Endothelial cell of umbilical vein (primary cell): ENCODE measurements at regions not wholly inside any gene's neighbourhood (a gene's known extent, or its start where the extent isn't known, plus 50 kb on each side); places are given as distances from the start of the nearest gene placed in this dataset.

ENCODE experiments used
- BruUV-seq: library from RNA; stranded (reverse); fragments of 400-500 nt; replicated peaks from 2 replicates; lab custom pipeline; 2021; lab: Mats Ljungman, UMichigan
- CTCF ChIA-PET: fragments of 300-600, 350-600 bp; sonication (Branson Sonifier 250); formaldehyde crosslinking; loops from one replicate; lab custom pipeline; 2021; ENCODE audit warnings: antibody characterized with exemption, inconsistent platforms; lab: Charles Lee
- POLR2A ChIA-PET: fragments of 300-600, 350-600 bp; sonication (Branson Sonifier 250); formaldehyde crosslinking; loops from one replicate; lab custom pipeline; 2021; ENCODE audit warnings: antibody characterized with exemption, inconsistent platforms; lab: Charles Lee
- DNase-seq: peaks from one replicate; pipeline ENCODE4 v3.0.0-alpha.2; 2011; ENCODE audit warnings: low read depth, low spot score
- FAIRE-seq: peaks from 2 replicates; lab custom pipeline; 2011; peaks lifted over from hg19 to GRCh38; lab: Jason Lieb, UNC
- H2AFZ ChIP-seq: 2 replicates; pipeline ENCODE4 v1.6.0; 2012; ENCODE audit warnings: low read depth, low read length, control low read depth, inconsistent platforms
- H3K27ac ChIP-seq: 2 replicates; pipeline ENCODE4 v1.5.1; 2011; ENCODE audit warnings: low read depth, mild to moderate bottlenecking, control low read depth, low read length, moderate library complexity; ENCODE audit not compliant: insufficient read depth
- H3K27me3 ChIP-seq, 2 experiments: 2 replicates each; pipeline versions ENCODE4 v1.6.0 to v1.6.1; 2011; ENCODE audit warnings: low read length in 2 of 2, mixed read lengths in 1 of 2; ENCODE audit not compliant: control insufficient read depth in 2 of 2, insufficient read depth in 2 of 2
- H3K36me3 ChIP-seq, 2 experiments: 2 replicates in 1 of 2; 3 replicates in 1 of 2; pipeline ENCODE4 v1.5.1; 2011; ENCODE audit warnings: low read length in 2 of 2, mild to moderate bottlenecking in 1 of 2, moderate library complexity in 1 of 2; ENCODE audit not compliant: control insufficient read depth in 2 of 2, insufficient read depth in 2 of 2; ENCODE audit errors: extremely low read depth in 1 of 2
- H3K4me1 ChIP-seq: 3 replicates; pipeline ENCODE4 v1.5.1; 2011; ENCODE audit warnings: mild to moderate bottlenecking, low read length; ENCODE audit not compliant: control insufficient read depth, insufficient read depth; ENCODE audit errors: extremely low read depth
- H3K4me2 ChIP-seq: 2 replicates; pipeline ENCODE4 v1.6.1; 2011; ENCODE audit warnings: low read length, control low read depth, mixed read lengths; ENCODE audit not compliant: insufficient read depth
- H3K4me3 ChIP-seq, 3 experiments: fragments of 200-600 bp in 1 of 3; sonication (generic), shearing (Covaris generic) in 1 of 3; replicated peaks in 1 of 3; 2 replicates each; pipeline ENCODE4 v1.5.1; 2011 to 2016; ENCODE audit warnings: control low read depth in 3 of 3, low read length in 3 of 3, mild to moderate bottlenecking in 2 of 3, inconsistent platforms in 1 of 3, low read depth in 1 of 3, moderate library complexity in 1 of 3; ENCODE audit not compliant: insufficient read depth in 1 of 3
- H3K79me2 ChIP-seq: 2 replicates; pipeline ENCODE4 v1.6.0; 2012; ENCODE audit warnings: low read length, inconsistent platforms; ENCODE audit not compliant: control insufficient read depth, insufficient read depth
- H3K9ac ChIP-seq: replicated peaks from 2 replicates; pipeline ENCODE3; 2011; ENCODE audit warnings: low read length, control low read depth; ENCODE audit not compliant: insufficient read depth; ENCODE audit errors: extremely low read depth
- H3K9me1 ChIP-seq: replicated peaks from 3 replicates; pipeline ENCODE4 v1.6.0; 2011; ENCODE audit warnings: mild to moderate bottlenecking, low read length; ENCODE audit not compliant: control insufficient read depth, insufficient read depth; ENCODE audit errors: extremely low read depth
- H3K9me3 ChIP-seq: replicated peaks from 2 replicates; pipeline ENCODE4 v1.5.1; 2012; ENCODE audit warnings: low read length, inconsistent platforms; ENCODE audit not compliant: control insufficient read depth, insufficient read depth
- H4K20me1 ChIP-seq: replicated peaks from 2 replicates; pipeline ENCODE3; 2011; ENCODE audit warnings: mild to moderate bottlenecking, low read length; ENCODE audit not compliant: control insufficient read depth, insufficient read depth; ENCODE audit errors: extremely low read depth
- EZH2 ChIP-seq: IDR thresholded peaks from 2 replicates; pipeline ENCODE4 v1.6.1; 2012; ENCODE audit warnings: borderline replicate concordance, low read depth, mild to moderate bottlenecking, moderate library complexity, low read length, inconsistent platforms; ENCODE audit not compliant: severe bottlenecking
- FOS ChIP-seq: IDR thresholded peaks from 2 replicates; pipeline ENCODE4 v1.6.1; 2011; ENCODE audit warnings: mild to moderate bottlenecking, low read length, moderate library complexity, borderline replicate concordance; ENCODE audit not compliant: insufficient read depth
- GATA2 ChIP-seq: IDR thresholded peaks from 2 replicates; pipeline ENCODE4 v1.7.0; 2011; ENCODE audit warnings: low read depth, mild to moderate bottlenecking, moderate library complexity, mixed read lengths, low read length; ENCODE audit not compliant: insufficient read length, insufficient read depth
- JUN ChIP-seq: IDR thresholded peaks from 2 replicates; pipeline ENCODE4 v1.6.1; 2011; ENCODE audit warnings: borderline replicate concordance, low read depth; ENCODE audit not compliant: insufficient read length, insufficient read depth
- MYC ChIP-seq: IDR thresholded peaks from one replicate; pipeline ENCODE4 v1.6.1; 2011; ENCODE audit warnings: mild to moderate bottlenecking, low read depth, low read length
- POLR2A ChIP-seq: IDR thresholded peaks from 2 replicates; pipeline ENCODE4 v1.6.1; 2012; ENCODE audit warnings: low read depth, mild to moderate bottlenecking, control low read depth, low read length
- POLR2AphosphoS5 ChIP-seq: IDR thresholded peaks from 2 replicates; pipeline ENCODE4 v1.6.1; 2012; ENCODE audit warnings: low read depth, mild to moderate bottlenecking, control low read depth, low read length, moderate library complexity; ENCODE audit not compliant: insufficient read depth
- dilution Hi-C: fragments of 300-500 bp; cut with MboI; formaldehyde crosslinking; loops from one replicate; pipeline ENCODE4 v1.15.0; 2019; ENCODE audit warnings: low sequenced_read_pairs; ENCODE audit not compliant: extremely low pct_ligation_motif_present
- intact Hi-C: fragments of 100-400 bp; cut with micrococcal nuclease; formaldehyde crosslinking; loops from one replicate; pipeline ENCODE4 v1.10.0; 2022
- TF ChIP-seq, protein P1 (sequence below), 2 donors: IDR thresholded peaks; 1 replicate in 1 of 2; 2 replicates in 1 of 2; pipeline ENCODE4 v1.5.1; 2011; ENCODE audit warnings: low read length in 2 of 2, mild to moderate bottlenecking in 2 of 2, moderate library complexity in 2 of 2, control low read depth in 1 of 2, inconsistent platforms in 1 of 2, low read depth in 1 of 2; ENCODE audit not compliant: insufficient read depth in 1 of 2; ENCODE audit errors: extremely low read depth in 1 of 2
- TF ChIP-seq, protein P2 (sequence below): IDR thresholded peaks from 2 replicates; pipeline ENCODE4 v1.6.1; 2011; ENCODE audit not compliant: insufficient read depth, insufficient read length

DNA sequence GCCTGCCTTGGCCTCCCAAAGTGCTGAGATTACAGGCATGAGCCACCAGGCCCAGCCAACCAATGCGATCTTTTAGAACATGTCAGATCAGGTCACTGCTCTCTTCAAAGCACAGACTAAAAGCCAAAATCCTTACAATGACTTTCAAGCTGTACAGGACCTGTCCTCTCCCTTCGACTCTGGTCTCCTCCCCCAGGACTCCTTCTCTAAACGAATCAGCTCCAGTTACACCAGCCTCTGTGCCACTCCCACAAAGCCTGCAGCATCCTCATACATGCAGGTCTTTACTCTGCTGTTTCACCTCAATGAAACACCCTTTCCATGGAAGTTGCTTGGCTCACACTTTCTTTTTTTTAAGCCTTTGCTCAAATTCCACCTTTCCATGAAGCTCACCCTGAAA, 436.0 kb downstream of the METTL4 start:
- TF ChIP-seq EZH2 (no peak), GATA2 (no peak), POLR2AphosphoS5 (no peak), JUN (no peak), FOS (no peak), MYC (no peak), POLR2A (no peak)
- TF ChIP-seq, protein P1, sequence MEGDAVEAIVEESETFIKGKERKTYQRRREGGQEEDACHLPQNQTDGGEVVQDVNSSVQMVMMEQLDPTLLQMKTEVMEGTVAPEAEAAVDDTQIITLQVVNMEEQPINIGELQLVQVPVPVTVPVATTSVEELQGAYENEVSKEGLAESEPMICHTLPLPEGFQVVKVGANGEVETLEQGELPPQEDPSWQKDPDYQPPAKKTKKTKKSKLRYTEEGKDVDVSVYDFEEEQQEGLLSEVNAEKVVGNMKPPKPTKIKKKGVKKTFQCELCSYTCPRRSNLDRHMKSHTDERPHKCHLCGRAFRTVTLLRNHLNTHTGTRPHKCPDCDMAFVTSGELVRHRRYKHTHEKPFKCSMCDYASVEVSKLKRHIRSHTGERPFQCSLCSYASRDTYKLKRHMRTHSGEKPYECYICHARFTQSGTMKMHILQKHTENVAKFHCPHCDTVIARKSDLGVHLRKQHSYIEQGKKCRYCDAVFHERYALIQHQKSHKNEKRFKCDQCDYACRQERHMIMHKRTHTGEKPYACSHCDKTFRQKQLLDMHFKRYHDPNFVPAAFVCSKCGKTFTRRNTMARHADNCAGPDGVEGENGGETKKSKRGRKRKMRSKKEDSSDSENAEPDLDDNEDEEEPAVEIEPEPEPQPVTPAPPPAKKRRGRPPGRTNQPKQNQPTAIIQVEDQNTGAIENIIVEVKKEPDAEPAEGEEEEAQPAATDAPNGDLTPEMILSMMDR (IDR thresholded peaks at IDR 0.05; ENCODE audit: extremely low read depth in 1 of 2, insufficient read depth in 1 of 2, low read depth in 1 of 2, low read length in 2 of 2) = no peak
- TF ChIP-seq, protein P2, sequence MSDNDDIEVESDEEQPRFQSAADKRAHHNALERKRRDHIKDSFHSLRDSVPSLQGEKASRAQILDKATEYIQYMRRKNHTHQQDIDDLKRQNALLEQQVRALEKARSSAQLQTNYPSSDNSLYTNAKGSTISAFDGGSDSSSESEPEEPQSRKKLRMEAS = no peak
- dilution Hi-C loops = no loop called here
- Histone ChIP-seq H3K36me3 (no peaks in the 10 kb centered on the region), H3K9me3 (no peaks in the 10 kb centered on the region), H2AFZ (no peak overlapping the region), H3K9me1 (no peaks in the 10 kb centered on the region), H3K79me2 (no peaks in the 10 kb centered on the region), H3K27ac (no peak overlapping the region), H3K4me2 (no peak overlapping the region), H4K20me1 (no peaks in the 10 kb centered on the region), H3K27me3 (no peaks in the 10 kb centered on the region), H3K4me3 (no peak overlapping the region), H3K4me1 (no peaks in the 10 kb centered on the region), H3K9ac (no peak overlapping the region)
- ChIA-PET CTCF (interaction anchor here (2.7 kb wide), 1 partner anchor 407 kb away, joined by 7 read pairs; no protein-coding TSS in a partner anchor), POLR2A (no interaction called here)
- no peak for FAIRE-seq
- DNase-seq = no peak
- intact Hi-C loops = no loop called here
- BruUV-seq = no TSS peak
